GM21360 (cell line): ENCODE measurements at regions not wholly inside any gene's neighbourhood (a gene's known extent, or its start where the extent isn't known, plus 50 kb on each side); places are given as distances from the start of the nearest gene placed in this dataset.
A peak's percentile ranks its signal among the peaks of the same experiment; 100 is the strongest.

Source experiments
- ATAC-seq: cut with Tn5 transposase; IDR thresholded peaks from one replicate; pipeline ENCODE4 v1.9.1; 2021; ENCODE audit warnings: mild to moderate bottlenecking, moderate library complexity; ENCODE audit not compliant: unreplicated experiment

DNA sequence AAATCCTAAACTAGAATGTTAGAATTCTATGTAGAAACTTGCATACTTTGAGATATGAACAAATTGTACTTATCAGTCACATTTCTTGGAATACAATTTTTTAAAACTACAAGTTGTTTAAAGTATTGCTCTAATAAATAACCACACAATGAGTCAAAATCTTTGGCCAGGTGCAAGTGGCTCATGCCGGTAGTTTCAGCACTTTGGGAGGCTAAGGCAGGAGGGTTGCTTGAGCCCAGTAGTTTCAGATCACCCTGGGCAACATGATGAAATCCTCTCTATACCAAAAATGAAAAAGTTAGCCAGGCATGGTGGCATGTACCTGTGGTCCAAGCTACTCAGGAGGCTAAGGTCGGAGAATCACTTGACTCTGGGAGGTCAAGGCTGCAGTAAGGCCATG, 257.8 kb downstream of the COX7C start:
- ATAC-seq, result no peak

DNA sequence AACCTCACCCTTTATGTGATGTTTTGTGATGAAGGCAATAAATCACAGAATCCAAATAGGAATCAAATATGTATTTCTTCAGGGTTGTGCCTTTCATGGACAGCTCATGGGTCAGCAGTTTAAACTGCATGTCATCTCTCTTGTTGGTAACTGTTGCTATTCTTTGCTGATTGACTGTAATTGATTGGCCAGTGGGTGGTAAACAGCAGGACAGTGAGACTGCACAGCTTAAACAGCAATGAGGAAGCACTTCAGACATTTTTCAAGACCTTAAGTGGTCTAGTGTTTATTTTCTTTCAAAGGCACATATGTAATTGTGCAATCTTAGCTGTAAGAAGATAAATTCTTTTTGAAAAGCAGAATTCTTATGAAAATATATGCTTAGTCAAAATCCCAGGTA, 260.5 kb downstream of the COX7C start:
- ATAC-seq, result no peak

DNA sequence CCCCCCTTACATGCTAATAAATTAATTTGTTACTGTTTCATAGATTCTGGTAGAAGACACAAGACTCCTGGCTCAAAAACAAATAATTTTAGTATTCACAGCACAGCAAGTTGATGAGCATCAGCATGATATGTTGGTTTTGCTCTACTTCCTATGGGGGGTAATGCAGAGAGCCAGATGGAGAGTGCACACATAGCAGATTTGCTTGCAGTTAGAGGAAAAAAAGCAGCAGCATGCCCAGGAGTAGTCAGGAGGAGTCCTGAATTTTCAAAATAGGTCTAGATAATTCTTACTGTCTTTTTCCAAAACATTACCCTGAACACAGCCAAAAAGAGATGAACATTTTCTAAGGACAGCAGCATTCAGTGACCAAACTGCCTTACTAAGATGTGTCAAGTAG, 261.3 kb downstream of the COX7C start:
- no peak for ATAC-seq

DNA sequence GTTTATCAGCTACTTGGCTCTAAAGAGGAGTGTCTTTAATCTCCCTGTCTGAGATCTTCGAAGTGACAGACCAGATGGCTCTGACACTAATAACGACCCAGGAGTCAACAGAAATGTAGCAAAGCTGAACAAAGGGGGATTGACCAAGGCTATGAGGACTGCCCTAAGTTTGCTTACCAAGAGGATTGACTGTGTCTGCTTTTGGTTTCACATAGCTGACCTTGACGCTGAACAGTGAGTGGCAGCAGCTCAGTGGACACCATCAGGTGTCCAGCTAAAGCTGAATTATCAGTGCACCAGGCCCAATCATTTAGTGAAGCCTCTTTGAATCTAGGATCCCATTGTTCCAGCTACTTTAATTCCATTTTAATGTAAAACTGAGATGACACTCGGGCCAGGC, 262.6 kb downstream of the COX7C start:
- no peak for ATAC-seq

DNA sequence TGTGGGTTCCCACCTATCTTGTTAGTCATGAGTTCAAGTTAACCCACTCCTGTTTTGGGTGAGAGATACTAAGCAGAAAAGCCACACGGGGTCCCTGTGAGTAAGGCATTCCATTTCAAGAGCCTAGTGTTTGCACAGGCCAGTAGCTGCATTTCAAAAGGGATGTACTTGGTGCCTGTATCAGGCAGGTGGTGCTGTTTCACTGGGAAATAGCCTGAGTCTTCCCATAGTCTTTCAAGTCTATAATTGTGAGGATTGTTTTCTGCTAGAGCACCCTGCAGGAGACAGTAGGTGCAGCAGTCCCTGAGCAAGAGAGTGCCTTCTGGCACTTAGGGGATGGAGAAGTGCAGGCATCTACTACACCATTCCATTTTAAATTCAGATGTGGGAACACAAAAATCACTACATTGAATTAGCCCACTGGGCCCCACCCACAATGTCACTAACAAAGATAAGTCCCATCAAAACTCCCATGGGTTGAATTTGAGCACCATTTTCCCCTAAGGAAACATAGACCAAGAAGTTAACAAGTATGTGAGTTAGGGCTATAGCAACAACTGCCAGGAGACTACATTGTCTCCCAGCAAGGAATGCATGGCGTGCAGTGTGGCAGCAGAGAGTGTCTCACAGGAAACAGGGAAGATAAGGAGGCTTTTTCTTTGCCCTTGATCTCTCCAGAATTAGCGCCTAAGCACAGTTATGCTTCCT, 263.2 kb downstream of the COX7C start:
- ATAC-seq, result peak; percentile 98

DNA sequence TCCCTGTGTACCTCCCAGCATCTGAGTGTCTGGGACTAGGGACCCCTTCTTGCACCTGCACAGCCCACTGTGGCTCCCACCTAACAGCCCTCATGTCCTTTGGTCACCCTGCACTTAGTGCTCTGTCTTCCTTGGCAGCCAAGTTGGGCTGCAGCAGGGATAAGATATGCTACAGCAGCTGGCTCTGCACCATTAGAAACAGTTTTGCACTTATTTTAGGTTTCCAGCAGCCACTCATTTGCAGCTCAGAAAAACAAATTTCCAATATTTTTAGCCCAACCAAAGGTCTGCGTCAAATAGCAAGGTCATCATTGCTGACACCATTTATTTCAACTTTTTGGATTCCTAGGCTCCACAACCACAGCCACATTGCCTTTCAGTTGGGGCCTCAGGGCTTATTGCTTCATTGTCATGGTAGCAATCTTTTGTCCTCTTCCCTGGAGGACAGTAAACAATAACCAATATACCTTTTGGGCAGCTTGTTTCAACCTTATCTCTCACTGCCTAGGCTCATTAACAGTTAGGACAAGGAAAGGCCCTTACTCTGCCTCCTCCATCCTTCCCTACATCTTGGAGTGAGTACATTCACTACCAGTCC, 263.9 kb downstream of the COX7C start:
- no peak for ATAC-seq

DNA sequence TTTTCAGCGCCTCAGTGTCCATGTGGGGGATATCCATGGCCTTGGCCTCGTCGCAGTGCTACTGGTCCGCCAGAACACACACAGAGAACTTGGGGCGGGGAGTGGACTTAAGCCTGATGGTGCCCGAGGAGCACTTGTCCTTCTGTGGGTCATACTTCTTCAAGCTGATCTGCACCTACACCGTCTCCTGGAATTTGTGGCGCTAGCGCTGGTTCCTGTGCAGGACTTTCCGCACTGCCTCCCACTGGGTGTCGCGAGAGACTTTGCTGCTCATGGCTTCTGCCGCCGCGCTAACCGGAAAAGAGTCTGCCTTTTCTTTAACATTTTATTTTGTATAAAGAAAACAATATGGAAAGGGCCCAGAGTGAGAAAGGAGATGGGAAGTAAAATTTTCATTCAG, 266.9 kb downstream of the COX7C start:
- ATAC-seq, result no peak

DNA sequence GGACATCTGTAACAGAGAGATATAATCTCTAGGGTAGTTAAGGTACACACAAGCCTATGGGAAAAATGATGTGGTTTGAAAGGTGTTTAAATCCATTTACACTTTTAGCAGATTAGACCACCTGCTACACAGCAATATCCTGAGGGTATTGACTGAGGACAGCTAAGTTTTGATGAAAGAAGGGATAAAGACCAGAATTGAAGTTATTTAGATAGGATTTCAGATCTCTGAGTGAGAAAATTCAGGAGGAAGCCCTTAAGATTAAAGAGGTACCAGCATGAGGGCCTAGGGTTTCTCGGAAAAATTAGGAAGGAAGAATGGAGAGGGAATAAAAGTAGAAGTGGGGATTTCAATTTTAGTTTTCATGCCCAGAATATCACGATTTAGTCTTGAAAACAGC, 267.3 kb downstream of the COX7C start:
- ATAC-seq, result no peak

DNA sequence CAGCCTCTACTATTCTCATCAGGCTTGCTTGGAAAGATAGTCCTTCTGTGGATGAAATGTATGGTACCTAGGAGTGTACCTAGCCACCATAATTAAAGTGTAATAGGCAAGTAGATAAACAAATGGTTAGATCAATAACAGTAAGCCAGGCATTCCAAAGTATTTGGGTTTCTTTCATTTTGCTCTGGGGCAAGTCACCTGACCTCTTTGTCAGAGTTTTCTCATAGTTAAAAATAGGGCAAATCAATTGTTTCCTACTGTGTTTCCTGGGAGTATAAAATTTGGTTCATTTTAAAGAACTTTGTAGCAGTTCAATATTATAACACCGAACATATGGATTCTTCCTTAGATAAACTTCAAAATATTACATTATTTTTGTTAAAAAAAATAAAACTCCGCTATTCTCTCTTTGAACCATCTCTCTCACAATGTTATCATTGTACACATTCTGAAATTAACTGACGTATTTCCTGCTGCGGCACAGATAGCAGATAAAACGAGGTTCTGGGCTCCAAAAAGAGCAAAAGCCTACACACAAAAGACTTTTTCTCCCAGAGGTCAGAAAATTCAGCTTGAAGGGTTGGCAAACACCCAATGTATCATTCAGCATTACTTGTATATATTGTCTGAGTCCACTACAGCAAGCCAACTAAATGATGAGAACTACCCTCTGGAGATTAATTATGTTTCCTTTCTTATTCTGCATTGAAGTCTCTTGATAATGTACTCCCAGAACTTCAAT, 267.9 kb downstream of the COX7C start:
- no peak for ATAC-seq

DNA sequence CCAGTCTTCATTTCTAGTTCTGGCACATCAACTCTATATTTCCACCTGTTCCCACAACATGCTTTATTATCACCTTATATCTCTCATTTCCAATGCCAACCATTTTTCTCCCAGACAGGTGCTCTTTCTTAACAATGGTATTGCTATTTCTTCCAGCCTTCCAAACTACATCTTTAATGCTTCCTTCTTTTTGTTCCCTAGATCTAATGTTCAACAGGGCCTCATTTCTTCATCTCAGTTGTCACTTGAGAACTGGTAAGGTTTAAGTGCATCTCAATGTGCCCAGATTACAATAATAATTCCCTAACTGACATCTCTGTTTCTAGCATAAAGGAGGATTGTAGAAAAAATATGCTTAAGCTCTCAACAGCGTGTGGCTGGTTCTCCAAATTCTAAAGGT, 272.6 kb downstream of the COX7C start:
- ATAC-seq, result no peak

DNA sequence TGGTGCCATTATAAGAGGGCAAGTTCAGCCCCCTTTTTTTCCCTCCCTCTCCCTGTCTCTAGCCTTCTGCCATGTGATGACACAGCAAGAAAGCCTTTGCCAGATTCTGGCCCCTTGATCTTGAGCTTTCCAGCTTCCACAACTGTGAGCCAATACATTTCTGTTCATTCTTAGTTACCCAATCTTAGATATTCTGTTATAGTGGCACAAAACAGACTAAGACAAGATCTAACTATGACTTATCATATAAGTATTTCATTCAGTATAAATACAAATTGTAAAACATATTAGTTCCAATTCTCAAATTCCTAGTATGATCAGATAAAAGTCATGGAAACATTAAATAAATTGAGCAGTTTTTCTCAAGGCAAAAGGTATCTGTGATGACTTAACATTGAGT, 276.3 kb downstream of the COX7C start:
- ATAC-seq, result no peak

DNA sequence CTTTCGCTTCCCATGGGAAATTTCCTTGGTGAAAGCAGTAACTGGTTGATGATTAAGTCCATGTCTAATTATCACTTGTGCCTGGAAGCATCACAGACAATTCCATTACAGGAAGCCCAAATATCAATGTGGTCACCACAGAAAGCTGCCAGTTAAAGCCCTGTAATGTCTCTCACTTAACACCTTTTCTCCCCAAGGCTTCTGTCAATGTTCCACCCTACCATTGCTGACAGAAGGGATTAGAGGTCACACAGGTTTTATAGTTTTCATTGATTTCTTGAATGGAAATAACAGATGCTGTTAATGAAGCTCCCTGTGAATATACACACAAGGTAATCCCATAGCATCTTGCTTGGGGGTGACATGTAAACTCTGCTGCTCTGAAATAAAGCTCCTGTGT, 279.2 kb downstream of the COX7C start:
- ATAC-seq, result no peak

DNA sequence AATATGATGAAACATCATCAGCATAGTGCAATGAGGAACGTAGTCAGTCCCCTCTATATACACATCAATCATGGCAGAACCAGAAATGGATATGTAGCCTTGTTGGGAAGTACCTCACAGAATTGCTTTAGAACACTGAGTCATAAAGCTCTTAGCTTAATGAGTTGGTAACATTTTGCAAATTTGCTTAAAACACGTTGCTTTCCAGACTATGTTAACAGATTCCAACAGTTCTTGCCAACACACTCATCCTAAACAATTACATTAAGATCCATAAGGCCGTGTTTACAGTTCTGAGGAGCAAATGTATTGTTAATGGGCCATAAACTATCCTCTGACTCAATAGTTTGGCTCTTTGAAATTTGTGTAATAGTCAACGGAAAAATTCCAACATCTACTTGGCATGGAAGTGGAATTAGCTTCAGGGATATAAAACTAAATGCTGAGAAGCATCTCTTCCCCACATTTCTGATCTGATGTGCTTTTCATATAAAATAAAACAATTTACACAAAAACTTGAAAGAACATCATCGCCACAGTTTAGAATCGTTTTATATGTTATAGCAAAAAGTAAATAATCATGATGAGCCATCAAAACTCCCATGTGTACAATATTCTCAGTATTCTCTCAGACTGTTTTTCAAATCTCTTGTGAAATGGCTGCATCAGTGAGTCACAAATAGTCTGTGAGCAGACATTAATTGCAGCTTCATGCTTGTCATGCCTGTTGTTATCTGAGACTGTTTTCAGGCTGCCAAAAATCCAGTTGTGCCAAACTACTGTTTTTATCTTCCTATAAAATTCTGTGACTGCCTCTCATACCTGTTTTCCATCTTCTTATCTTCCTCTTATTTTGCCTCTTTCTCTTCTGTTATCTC, 291.9 kb downstream of the COX7C start:
- no peak for ATAC-seq

DNA sequence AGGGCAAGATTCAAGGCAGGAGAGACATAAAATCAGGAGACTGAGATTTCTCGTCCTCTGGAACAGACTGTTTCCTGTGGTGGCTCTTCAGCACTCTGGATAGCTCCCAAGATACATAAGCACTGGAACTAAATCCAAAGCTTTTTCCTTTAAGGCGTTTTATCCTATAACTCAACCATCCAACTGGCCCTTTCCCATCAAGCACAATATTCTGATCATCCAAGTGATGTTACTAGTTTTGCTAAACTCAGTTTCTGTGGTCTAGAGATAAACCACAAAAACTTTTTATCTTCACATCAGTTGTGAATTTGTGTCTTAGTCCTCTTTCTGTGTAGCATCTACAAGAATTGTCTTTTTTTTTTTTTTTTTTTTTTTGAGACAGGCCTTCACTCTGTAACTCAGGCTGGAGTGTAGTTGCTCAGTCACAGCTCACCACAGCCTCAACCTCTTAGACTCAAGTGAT, 299.4 kb downstream of the COX7C start:
- ATAC-seq, result no peak

DNA sequence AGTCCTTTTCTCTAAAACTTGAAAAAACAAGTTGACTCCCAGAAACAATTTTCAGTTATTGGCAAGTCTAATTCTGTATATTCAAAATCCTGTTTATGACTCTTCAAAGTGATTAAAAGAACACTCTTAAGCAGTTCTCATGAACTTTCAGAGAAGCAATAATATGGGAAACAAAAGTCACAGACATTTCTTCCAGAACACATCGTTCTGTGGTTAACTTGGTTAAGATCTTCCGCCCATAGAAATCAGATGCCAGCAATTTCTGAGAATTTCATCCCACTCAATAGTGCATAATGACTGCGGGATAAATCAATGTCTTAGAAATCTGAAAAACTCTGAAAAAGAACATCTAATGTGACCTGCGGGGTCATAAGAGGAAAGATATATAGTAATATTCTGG, 300.5 kb downstream of the COX7C start:
- no peak for ATAC-seq

DNA sequence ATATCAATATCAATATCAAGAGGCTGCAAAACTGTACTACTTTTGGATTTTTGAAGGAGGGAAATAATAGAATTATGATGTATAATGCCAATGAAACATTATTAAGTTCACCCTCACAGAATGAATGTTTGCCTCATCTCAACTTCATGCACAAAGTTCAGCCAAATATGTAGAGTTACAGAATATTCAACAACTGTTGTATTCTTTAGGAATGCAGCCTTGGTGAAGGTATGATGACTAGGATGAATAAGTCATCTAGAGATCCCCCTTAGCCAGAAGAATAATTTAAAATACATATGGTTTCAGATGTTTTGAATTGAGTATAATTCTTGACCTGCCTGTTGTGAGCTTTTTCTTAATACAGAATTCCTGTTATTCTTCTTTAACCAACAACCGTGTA, 308.3 kb downstream of the COX7C start:
- no peak for ATAC-seq

DNA sequence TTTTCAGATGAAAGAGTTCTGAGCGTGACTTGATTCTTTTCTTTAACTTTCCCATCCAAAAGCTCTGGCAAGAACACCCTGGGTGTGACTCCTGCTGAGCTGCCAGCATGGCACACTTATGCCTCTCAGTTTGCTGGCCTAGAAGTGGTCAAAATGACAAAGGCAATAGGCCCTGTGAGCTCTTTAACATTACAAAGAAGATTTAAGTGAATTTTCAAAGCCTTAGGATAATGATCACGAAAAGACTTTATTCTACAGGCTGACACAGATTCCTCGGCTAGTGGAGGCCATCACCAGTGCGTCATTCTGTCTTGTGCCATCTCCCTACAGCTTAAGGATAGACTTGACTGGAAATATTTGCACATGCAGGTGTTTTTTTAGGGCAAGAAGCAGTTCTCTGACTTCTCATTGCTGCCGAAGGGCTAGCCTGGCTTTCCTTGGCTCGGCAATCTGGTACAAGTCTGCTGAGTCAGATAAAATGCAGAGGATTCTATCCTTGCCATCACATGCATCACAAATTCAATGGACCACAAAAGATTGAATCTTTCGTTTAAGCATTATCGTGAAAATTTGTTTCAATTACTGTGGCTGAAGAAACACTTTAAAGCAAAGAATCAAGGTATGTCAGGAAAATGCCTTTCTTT, 311.5 kb downstream of the COX7C start:
- ATAC-seq, result no peak

DNA sequence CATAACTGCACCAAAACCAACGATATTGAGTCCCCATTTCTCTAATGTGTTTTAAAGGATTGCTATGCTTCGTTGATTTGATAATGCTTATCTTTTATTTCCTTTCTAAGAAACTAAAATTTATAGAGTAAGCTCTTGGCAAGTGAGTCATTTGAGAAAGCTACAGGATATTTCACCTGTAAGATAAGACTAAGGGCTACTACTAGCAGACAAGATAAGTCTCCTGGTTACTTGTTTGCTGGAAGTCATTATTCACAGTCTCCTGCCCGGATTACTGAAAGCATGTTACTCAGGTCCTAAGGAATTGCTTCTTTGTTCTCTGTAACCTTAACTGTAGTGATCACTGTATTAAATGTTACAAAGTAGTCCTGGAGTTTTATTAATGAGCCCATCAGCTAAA, 315.9 kb upstream of the RASA1 start:
- ATAC-seq, result no peak

DNA sequence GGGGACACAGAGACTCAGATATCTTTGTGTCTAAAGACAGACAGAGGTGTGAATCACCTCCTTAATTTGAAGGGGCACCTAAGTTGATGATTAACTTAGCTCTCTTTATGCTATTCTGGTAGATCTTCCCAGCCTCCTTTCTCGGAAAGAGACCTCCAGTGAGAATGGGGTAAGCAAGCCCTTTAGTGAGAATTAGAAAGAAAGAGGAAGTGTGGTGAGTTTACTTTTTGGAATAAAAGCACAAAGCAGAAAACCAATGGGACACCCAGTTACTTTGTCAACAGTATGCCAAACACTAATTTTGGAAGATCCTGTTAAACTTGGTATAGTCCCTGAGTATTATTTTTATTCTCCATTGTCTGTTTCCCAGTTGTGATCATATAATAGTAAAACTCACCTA, 302.8 kb upstream of the RASA1 start:
- no peak for ATAC-seq

DNA sequence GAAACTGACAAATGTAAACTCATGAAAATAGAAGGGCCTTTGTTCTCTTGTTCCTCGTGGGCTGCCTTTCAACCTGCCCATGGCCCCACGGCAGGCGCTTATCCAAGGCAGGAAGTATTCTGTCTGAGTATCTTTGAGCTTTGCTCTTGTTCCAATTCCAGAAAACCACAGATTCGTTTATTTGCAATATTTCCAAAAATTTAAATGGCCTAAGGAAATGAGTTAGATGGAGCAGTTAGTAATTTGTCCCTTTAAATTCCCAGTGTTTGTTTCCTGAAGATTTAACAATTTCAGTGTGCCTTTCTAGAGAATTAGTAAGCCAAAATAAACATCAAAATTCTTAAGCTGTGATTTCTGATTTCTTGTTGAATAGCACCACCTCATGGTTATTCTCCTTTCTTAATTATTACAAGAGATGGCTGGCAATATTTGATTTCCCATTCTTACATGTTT, 299.4 kb upstream of the RASA1 start:
- no peak for ATAC-seq

DNA sequence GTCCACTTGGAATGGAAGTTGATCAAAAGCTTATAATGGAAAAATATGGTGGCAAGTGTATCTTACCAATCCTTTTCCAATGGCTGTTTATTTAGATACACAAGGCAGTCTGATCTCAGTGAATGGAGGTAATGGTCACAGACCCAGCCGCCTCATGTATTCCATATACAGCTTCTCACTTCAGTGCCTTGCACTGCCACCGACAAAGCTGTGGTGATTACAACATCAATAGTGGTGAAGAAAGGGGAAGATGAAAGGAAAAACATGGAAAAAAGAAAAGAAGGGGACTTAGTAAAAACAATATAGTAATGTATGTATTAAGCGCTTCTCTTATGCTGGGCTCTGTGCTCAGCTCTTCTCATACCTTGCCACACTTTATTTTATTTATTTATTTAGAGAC, 297.3 kb upstream of the RASA1 start:
- ATAC-seq, result no peak
